Progenitor cell of endocrine pancreas (in vitro differentiated cells): ENCODE measurements at regions not wholly inside any gene's neighbourhood (a gene's known extent, or its start where the extent isn't known, plus 50 kb on each side); places are given as distances from the start of the nearest gene placed in this dataset.
A peak's percentile ranks its signal among the peaks of the same experiment; 100 is the strongest.

Experiments
- DNase-seq: peaks from one replicate; pipeline ENCODE4 v3.0.0; 2021; ENCODE audit warnings: low spot score; ENCODE audit not compliant: unreplicated experiment
- H3K27ac Mint-ChIP-seq: 2 replicates; pipeline ENCODE4 v1.8.0; 2021; ENCODE audit warnings: mild to moderate bottlenecking, moderate library complexity, mixed read lengths
- H3K27me3 Mint-ChIP-seq: 2 replicates; pipeline ENCODE4 v1.8.0; 2021; ENCODE audit warnings: mixed read lengths
- H3K36me3 Mint-ChIP-seq: 2 replicates; pipeline ENCODE4 v1.8.0; 2022; ENCODE audit warnings: mixed read lengths; ENCODE audit not compliant: insufficient read depth
- H3K4me1 Mint-ChIP-seq: 2 replicates; pipeline ENCODE4 v1.8.0; 2021; ENCODE audit warnings: low read depth, mixed read lengths
- H3K4me3 Mint-ChIP-seq: 2 replicates; pipeline ENCODE4 v1.8.0; 2021; ENCODE audit warnings: low read depth, mild to moderate bottlenecking, moderate library complexity, mixed read lengths
- H3K9me3 Mint-ChIP-seq: 2 replicates; pipeline ENCODE4 v1.8.0; 2021; ENCODE audit warnings: low read depth, mixed read lengths
- CTCF ChIP-seq: fragments of 200-600 bp; sonication (generic); IDR thresholded peaks from one replicate; pipeline ENCODE4 v1.5.0; 2021; ENCODE audit warnings: antibody characterized with exemption, mild to moderate bottlenecking; ENCODE audit not compliant: unreplicated experiment

- Mint-ChIP-seq H3K27me3 (peaks cover 40% of the 10 kb centered on the region), H3K27ac (peak overlapping the region; percentile 4)
Measured at GRCh38 chr5:3843706-3844105, 248.1 kb downstream of the IRX1 start.

GRCh38 chr5:3844266-3844665, 248.6 kb downstream of the IRX1 start:
- Mint-ChIP-seq H3K4me3 (no peak overlapping the region), H3K9me3 (peaks cover 3% of the 10 kb centered on the region), H3K27me3 (peaks cover 42% of the 10 kb centered on the region), H3K36me3 (no peaks in the 10 kb centered on the region), H3K4me1 (no peaks in the 10 kb centered on the region), H3K27ac (no peak overlapping the region)
- DNase-seq, result no peak
- TF ChIP-seq CTCF, result no peak

More at GRCh38 chr5:3843706-3844105, 248.1 kb downstream of the IRX1 start:
- no peaks in the 10 kb centered on the region for H3K36me3 Mint-ChIP-seq
- no peak for TF ChIP-seq CTCF
- DNase-seq, result no peak
- H3K4me3 Mint-ChIP-seq, result no peak overlapping the region
- H3K4me1 Mint-ChIP-seq, result no peaks in the 10 kb centered on the region
- peaks cover 3% of the 10 kb centered on the region for H3K9me3 Mint-ChIP-seq

DNA sequence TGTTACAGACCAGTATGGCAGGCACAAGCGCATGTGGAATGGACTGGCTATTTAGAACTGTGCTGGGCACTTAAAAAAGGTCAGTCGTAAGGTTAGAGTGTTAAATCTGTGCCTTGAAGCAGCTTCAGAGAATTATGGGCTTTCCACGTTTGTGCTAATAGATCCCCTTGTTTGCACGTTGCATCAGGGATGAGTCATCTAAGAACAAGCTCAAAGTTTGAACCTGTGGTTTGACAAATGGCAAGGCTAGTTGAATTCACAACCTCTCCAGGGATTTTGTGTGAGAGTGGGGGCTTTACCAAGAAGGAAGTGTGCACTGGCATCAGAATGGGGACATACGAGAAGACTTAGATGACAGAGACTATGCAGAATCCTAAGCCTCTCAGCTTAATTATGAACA, 249.6 kb downstream of the IRX1 start:
- H3K36me3 Mint-ChIP-seq, result no peaks in the 10 kb centered on the region
- H3K27ac Mint-ChIP-seq, result no peak overlapping the region
- peaks cover 45% of the 10 kb centered on the region for H3K27me3 Mint-ChIP-seq
- H3K4me3 Mint-ChIP-seq, result no peak overlapping the region
- TF ChIP-seq CTCF, result no peak
- no peak for DNase-seq
- H3K9me3 Mint-ChIP-seq, result peaks cover 3% of the 10 kb centered on the region
- H3K4me1 Mint-ChIP-seq, result no peaks in the 10 kb centered on the region

DNA sequence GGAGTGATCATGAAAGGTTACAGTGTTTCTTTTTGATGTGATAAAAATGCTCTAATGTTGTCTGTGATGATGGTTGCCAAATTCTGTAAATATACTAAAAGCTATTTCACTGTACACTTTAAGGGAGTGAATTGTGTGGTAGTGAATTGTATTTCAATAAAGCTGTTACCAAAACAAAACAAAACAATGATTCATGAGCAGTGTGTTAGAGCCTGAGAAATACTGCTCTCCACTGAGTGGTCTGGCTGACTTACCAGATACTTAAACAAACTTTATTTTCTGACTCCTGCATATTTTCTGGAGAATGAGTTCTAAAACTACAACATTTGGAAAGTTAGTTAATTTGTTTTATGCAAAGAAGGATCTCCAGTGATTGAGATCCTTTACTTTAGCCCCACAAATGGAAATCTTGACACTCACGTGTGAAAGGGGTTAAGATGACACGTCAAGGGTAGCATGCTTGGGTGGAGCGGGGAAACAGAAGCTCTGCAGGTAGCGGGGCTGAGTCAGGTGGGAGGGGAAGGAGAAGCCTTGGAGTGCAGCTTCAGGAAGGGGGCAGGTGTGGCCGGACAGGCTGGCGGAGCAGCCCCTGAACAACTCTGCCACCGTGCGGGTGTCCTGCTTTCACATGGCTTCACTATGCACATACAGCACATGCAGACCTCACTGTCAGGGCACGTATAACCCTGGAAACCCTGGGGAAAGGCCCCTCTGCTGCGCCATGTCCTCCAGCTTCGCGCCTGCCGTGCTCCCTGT, 256.7 kb downstream of the IRX1 start:
- no peak overlapping the region for H3K4me3 Mint-ChIP-seq
- no peak for DNase-seq

GRCh38 chr5:3853362-3853761, 257.7 kb downstream of the IRX1 start:
- Mint-ChIP-seq H3K9me3 (no peaks in the 10 kb centered on the region), H3K27me3 (peaks cover 57% of the 10 kb centered on the region)

More for the DNA sequence above, 256.7 kb downstream of the IRX1 start:
- no peak for TF ChIP-seq CTCF
- Mint-ChIP-seq H3K27me3 (peaks cover 54% of the 10 kb centered on the region), H3K27ac (no peak overlapping the region), H3K9me3 (no peaks in the 10 kb centered on the region), H3K36me3 (no peaks in the 10 kb centered on the region), H3K4me1 (peaks cover 18% of the 10 kb centered on the region)

More at GRCh38 chr5:3853362-3853761, 257.7 kb downstream of the IRX1 start:
- Mint-ChIP-seq H3K36me3 (no peaks in the 10 kb centered on the region), H3K4me1 (peaks cover 18% of the 10 kb centered on the region), H3K27ac (no peak overlapping the region), H3K4me3 (no peak overlapping the region)
- DNase-seq, result no peak
- TF ChIP-seq CTCF, result no peak
